A673 (cell line): ENCODE measurements at regions not wholly inside any gene's neighbourhood (a gene's known extent, or its start where the extent isn't known, plus 50 kb on each side); places are given as distances from the start of the nearest gene placed in this dataset.

Source experiments
- BruUV-seq: library from RNA; stranded (reverse); fragments of 400-500 nt; replicated peaks from 2 replicates; lab custom pipeline; 2021; lab: Mats Ljungman, UMichigan
- CTCF ChIA-PET: fragments of 300-600 bp; sonication (Branson Sonifier 250); formaldehyde crosslinking; loops from one replicate; lab custom pipeline; 2022; ENCODE audit warnings: antibody characterized with exemption; lab: Charles Lee
- POLR2A ChIA-PET: fragments of 300-600 bp; sonication (Branson Sonifier 250); formaldehyde crosslinking; loops from one replicate; lab custom pipeline; 2022; ENCODE audit warnings: antibody characterized with exemption; ENCODE audit not compliant: low non-redundant PET; lab: Charles Lee
- DNase-seq: peaks from one replicate; pipeline ENCODE4 v3.0.0-alpha.2; 2015; ENCODE audit warnings: low spot score
- H3K27ac ChIP-seq: fragments of 200-600 bp; sonication (generic); 2 replicates; pipeline ENCODE4 v1.5.1; 2016; ENCODE audit warnings: mixed run types, low read depth, mild to moderate bottlenecking, mixed read lengths, antibody characterized with exemption, low read length; ENCODE audit not compliant: poor library complexity, severe bottlenecking
- H3K27me3 ChIP-seq: fragments of 200-600 bp; sonication (generic); replicated peaks from 2 replicates; pipeline ENCODE4 v1.6.1; 2017; ENCODE audit warnings: mixed run types, low read depth, mild to moderate bottlenecking, mixed read lengths, antibody characterized with exemption, low read length; ENCODE audit not compliant: insufficient read depth, poor library complexity
- H3K36me3 ChIP-seq: fragments of 200-600 bp; sonication (generic); 2 replicates; pipeline ENCODE4 v1.6.1; 2016; ENCODE audit warnings: mixed run types, mild to moderate bottlenecking, mixed read lengths, antibody characterized with exemption, low read length; ENCODE audit not compliant: insufficient read depth, poor library complexity, severe bottlenecking
- H3K4me1 ChIP-seq: fragments of 200-600 bp; sonication (generic); 2 replicates; pipeline ENCODE4 v1.6.1; 2017; ENCODE audit warnings: mixed run types, mild to moderate bottlenecking, mixed read lengths, antibody characterized with exemption, low read length; ENCODE audit not compliant: insufficient read depth, poor library complexity, severe bottlenecking
- H3K4me3 ChIP-seq: fragments of 200-600 bp; sonication (generic); 2 replicates; pipeline ENCODE4 v1.5.1; 2016; ENCODE audit warnings: low read depth, mixed run types, mild to moderate bottlenecking, mixed read lengths, low read length; ENCODE audit not compliant: poor library complexity, severe bottlenecking
- H3K9me3 ChIP-seq: fragments of 200-600 bp; sonication (generic); 2 replicates; pipeline ENCODE4 v1.6.1; 2016; ENCODE audit warnings: mixed run types, low read depth, mild to moderate bottlenecking, mixed read lengths, antibody characterized with exemption, low read length; ENCODE audit not compliant: poor library complexity, severe bottlenecking
- EZH2 ChIP-seq: fragments of 200-600 bp; sonication (generic); IDR thresholded peaks from 2 replicates; pipeline ENCODE4 v1.6.1; 2017; ENCODE audit warnings: borderline replicate concordance, low read depth, mild to moderate bottlenecking, mixed read lengths, antibody characterized with exemption, low read length; ENCODE audit not compliant: poor library complexity, severe bottlenecking
- intact Hi-C: fragments of 100-400 bp; cut with micrococcal nuclease; formaldehyde crosslinking; loops from one replicate; pipeline ENCODE4 v1.10.0; 2022; ENCODE audit not compliant: unreplicated experiment
- TF ChIP-seq, protein P1 (sequence below): fragments of 300-800, 200-600 bp; sonication (generic); conservative IDR thresholded peaks from 2 replicates; pipeline ENCODE4 v1.5.1; 2017; ENCODE audit warnings: low read depth, mild to moderate bottlenecking, antibody characterized with exemption, low read length, moderate library complexity, mixed read lengths

DNA sequence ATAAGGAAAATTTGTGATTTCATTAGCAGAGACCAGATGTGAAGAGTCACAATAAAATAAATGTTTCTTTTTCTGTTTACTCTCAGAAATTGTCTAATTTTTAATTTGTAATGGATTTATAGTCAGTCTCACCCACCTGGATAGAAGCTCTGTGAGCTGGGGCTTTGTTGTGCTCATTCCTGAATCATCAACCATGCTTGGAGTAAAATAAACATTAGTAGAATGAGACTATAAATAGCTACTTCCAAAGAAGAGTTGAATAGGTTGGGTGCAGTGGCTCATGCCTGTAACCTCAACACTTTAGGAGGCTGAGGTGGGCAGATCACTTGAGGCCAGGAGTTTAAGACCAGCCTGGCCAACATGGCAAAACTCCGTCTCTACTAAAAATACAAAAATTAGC lies 185.3 kb upstream of the FBXO33 start:
- intact Hi-C loops: no loop called here
- POLR2A ChIA-PET: no interaction called here

DNA sequence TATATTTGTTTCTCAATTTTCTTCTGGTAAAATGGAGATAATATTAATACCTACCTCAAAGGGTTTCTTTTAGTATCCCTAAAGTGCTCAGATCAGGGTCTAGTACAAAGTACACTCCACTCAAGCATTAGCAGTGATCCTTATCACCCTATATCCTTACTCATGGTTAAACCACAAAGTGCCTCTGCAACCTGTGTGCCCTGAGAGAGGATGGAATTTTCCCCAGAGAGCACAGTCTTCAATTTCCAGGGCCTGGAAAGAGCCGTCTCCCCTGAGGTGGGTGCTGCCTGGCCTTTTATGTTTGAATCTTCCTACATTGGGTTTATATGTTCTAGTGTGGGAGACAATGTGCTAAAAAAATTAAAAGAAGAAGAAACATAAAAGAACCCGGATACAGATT lies 183.1 kb upstream of the FBXO33 start:
- no TSS peak for BruUV-seq
- ChIA-PET POLR2A (no interaction called here), CTCF (no interaction called here)
- H3K27ac ChIP-seq: no peak overlapping the region
- TF ChIP-seq EZH2: no peak
- TF ChIP-seq, protein P1, sequence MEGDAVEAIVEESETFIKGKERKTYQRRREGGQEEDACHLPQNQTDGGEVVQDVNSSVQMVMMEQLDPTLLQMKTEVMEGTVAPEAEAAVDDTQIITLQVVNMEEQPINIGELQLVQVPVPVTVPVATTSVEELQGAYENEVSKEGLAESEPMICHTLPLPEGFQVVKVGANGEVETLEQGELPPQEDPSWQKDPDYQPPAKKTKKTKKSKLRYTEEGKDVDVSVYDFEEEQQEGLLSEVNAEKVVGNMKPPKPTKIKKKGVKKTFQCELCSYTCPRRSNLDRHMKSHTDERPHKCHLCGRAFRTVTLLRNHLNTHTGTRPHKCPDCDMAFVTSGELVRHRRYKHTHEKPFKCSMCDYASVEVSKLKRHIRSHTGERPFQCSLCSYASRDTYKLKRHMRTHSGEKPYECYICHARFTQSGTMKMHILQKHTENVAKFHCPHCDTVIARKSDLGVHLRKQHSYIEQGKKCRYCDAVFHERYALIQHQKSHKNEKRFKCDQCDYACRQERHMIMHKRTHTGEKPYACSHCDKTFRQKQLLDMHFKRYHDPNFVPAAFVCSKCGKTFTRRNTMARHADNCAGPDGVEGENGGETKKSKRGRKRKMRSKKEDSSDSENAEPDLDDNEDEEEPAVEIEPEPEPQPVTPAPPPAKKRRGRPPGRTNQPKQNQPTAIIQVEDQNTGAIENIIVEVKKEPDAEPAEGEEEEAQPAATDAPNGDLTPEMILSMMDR: no peak
- H3K4me1 ChIP-seq: no peaks in the 10 kb centered on the region
- H3K27me3 ChIP-seq: no peaks in the 10 kb centered on the region
- no peak for DNase-seq
- H3K36me3 ChIP-seq: no peaks in the 10 kb centered on the region
- no peak overlapping the region for H3K4me3 ChIP-seq
- H3K9me3 ChIP-seq: no peaks in the 10 kb centered on the region
- intact Hi-C loops: no loop called here

More for the DNA sequence above, 185.3 kb upstream of the FBXO33 start:
- no peaks in the 10 kb centered on the region for H3K36me3 ChIP-seq
- CTCF ChIA-PET: no interaction called here
- H3K27ac ChIP-seq: no peak overlapping the region
- BruUV-seq: no TSS peak
- DNase-seq: no peak
- H3K4me1 ChIP-seq: no peaks in the 10 kb centered on the region
- H3K4me3 ChIP-seq: no peak overlapping the region
- no peaks in the 10 kb centered on the region for H3K9me3 ChIP-seq
- TF ChIP-seq EZH2: no peak
- TF ChIP-seq, protein P1: no peak
- no peaks in the 10 kb centered on the region for H3K27me3 ChIP-seq

DNA sequence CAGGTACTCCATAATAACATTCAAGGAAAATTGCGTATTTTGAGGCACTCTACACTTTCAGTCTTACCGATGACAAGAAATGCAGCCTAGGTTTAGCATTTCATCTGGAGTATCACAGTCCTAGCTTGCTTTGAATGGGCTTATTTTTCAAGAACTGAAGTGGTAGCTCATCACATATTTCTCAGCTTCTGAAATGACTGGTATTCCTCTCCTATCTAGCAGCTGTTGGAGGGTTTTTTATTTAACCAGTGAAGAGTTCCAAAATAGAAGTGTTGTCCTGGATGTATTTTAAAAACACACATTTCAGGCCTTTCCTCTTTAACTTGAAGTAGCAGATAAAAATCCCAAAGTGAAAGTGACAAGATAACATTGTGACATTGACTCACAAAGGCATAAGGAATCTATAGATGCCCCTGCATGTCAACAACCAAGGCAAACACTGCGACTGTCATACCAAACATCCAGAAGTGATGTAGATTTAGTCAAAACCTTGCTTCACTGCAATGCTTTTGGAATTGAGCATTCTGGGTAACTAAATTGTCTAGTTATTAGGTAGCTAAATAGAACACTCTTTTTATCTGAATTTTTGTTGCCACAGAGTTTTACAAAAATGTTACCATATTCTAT lies 182.2 kb upstream of the FBXO33 start:
- H3K27ac ChIP-seq: no peak overlapping the region
- no peak for DNase-seq
- no peak overlapping the region for H3K4me3 ChIP-seq
- ChIA-PET CTCF (no interaction called here), POLR2A (no interaction called here)
- H3K27me3 ChIP-seq: no peaks in the 10 kb centered on the region
- no TSS peak for BruUV-seq
- intact Hi-C loops: no loop called here
- TF ChIP-seq, protein P1: no peak
- TF ChIP-seq EZH2: no peak
- H3K9me3 ChIP-seq: no peaks in the 10 kb centered on the region
- H3K4me1 ChIP-seq: no peaks in the 10 kb centered on the region
- H3K36me3 ChIP-seq: no peaks in the 10 kb centered on the region
